ENCODE measurements at regions not wholly inside any gene's neighbourhood (a gene's known extent, or its start where the extent isn't known, plus 50 kb on each side); places are given as distances from the start of the nearest gene placed in this dataset.

DNA sequence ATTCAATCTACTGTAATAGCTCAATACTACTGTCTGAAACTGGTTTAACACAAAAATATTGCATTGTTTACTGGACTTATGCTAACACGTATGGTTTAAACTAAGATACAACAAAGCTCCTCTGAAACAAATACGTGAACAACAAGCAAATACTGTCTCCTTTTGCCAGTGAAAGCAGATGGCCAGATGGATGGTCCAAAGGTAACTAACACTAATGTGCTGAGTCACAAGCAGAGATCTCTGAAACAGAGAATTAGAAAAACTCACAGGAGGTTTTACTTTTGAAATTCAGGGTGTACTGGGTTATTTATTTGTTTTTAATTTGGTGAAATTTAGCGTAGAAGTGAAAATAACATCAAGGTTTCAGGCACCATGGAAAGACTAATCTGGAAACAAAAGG is 124.3 kb upstream of the SOX4 start:
- no peak for DNase-seq (ENCODE audit: low spot score)

GRCh38 chr6:21476112-21476511 is 117.4 kb upstream of the SOX4 start:
- no peak for DNase-seq (ENCODE audit: low spot score)

DNA sequence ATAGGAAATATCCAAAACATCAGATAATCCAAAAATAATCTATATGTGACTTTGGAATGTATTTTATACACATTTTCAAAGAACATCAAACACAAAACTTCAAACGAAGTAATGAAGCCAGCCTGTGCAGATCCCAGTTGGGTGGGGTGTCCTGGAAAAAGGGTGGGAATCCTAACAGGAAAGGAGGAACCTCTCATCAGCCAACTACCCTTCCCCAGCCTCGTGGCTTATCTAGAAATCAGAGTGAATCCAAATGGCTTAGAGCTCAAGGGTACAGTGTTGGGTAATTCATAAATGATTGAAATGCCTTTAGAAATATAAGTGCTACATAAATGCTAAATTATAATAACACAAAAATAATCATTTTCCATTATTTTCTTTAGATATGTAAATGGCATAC is 115.1 kb upstream of the SOX4 start:
- no peak for DNase-seq (ENCODE audit: low spot score)

DNA sequence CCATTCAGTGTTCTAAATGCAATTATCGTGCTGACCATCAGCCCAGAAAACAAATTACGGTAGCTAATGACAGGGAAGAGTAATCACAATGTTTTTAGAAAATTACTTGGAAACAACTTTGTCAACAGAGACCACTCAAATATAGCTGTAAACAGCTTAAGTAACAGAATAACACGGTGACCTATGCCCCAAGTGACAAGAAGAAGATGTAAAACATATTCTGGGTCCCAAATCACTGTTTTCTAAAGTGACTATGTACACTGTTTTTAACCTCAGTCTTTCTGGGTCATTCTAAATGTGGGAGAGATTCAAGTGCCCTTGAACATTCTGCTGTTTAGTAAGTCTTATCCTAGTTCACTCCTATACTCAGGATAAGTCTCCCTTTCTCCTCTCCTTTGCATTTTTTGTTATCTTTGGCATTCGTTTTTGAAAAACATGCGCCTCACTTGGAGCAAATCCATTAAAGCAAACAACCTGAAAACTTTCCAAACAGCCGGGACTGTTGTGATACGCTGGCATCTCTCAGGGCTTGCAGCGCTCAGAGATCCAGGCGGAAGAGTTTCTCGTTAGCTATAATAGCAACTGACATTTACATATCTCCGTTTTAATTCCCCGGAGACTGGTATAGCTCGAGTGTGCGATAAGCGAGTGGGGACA is 114.5 kb upstream of the SOX4 start:
- DNase-seq (ENCODE audit: low spot score) = no peak

DNA sequence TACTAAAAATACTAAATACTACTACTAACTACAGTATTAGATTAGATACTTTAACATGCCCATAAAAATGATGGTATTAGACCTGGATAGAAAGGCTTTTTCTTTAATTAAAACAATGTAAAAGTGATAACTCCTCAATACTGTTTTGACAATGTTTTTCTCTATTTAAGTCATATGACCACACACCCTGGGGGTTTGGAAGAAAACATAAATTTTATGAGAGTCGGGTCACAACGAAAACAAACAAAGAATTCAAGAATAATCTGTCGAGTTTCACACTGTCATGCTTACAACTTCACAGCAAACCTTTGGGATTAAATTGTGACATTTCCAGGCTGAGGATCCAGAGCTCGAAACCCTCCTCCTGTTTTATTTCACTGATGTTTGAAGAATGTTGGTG is 107.4 kb upstream of the SOX4 start:
- no peak for DNase-seq (ENCODE audit: low spot score)

DNA sequence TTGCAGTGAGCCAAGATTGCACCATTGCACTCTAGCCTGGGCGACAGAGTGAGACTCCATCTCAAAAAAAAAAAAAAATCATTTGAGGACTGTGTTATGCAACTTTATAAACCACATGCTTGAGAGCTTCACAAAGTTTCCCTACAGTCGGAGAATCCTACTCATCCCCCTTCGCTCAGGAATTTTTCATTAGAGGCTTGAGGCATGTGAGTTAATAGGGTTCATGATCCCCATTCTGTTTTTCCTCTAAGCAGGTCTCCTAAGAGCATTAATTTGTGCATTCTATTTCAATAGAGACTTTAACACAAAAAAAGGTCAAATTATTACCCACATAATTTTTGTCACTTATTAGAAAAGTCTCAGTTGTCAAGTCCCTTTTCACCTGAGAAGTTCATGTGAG is 103.7 kb upstream of the SOX4 start:
- no peak for DNase-seq (ENCODE audit: low spot score)

DNA sequence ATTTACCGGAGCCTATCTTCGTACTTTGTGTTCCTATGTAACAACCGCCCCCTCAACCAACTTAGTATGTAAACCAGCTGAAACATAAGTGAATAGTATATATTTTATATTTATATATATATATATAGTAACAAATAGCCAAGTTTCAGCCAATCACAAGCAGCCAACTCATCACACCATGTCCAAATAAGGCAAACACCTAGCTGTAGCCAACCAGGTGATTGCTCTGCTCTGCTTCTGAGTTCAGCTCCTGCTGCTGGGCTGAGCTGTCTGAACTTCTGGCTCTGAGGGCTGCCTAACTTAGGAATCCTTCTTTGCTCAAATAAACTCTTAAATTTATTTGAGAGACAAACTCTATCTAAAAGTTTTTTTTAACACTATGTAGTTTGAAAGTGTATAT is 101.6 kb upstream of the SOX4 start:
- no peak for DNase-seq (ENCODE audit: low spot score)

DNA sequence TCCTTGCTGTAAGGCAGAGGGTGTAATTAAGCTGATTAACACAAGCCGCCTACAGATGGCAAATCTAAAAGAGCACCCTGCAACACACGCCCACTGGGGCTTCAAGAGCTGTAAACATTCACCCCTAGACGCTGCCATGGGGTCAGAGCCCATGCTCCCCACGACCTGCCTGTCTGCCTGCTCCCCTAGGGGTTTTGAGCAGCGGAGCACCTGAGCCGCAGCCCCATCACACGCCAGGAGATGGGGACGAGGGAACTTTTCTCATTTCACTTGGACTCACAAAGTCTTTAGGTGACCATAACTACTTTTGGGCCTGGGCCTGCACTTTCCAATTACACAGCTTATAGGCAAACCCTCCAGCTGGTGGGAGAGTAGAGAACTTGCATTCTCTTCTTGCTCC is 99.0 kb upstream of the SOX4 start:
- DNase-seq (ENCODE audit: low spot score) = no peak

GRCh38 chr6:21496196-21496595 is 97.4 kb upstream of the SOX4 start:
- DNase-seq (ENCODE audit: low spot score) = no peak

- no peak for DNase-seq (ENCODE audit: low spot score)
These were observed 96.8 kb upstream of the SOX4 start for GRCh38 chr6:21496706-21497105.

DNA sequence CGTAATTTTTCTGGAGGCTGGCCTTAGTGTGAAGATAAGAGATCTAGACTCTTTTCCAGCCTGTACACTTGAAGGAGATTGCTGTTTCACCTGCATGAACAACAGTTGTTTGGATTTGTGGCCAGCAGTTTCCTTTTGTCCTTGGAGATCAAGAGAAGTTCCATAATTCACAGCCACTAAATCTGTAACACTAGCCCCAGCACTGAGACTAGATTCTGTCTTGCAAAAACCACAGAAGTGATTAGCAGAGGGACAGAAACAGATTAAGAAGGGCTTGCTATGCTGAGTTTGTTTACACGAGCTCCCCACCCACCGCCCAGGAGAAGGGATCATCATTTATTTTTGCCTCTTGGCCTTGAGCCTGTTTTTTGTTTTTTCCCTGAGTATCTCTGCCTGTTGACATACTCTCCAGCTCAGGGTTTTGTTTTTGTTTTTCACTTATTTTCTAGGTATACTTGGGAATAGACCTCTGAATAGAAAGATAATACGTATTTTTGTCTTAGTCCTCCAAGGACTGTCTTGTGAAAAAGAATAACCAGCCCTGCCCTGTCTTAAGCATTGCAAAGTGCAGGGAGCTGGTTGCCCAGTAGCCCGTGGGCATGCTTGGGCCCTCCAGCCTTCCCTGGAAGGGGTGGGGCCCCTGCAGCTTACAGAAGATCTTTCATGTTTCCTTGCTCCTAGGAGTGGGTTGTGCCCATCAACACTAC is 93.1 kb upstream of the SOX4 start:
- no peak for DNase-seq (ENCODE audit: low spot score)

DNA sequence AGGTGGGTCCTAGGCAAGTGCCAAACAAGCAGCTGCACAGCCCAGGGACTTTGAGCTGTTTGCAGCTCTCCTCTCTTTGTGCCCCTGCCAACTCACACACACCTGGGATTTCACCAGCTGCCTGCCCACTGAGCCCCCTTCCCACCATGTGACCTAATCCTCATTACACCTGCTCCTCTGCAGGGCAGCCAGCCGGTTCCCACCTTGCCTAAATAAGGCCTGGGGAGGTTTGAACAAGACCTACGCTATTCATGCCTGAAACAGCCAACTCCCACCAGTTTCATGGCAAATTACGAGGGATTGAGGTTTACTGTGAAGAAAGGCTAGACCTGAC is 92.6 kb upstream of the SOX4 start:
- no peak for DNase-seq (ENCODE audit: low spot score)

- DNase-seq (ENCODE audit: low spot score) = no peak
These were observed 91.7 kb upstream of the SOX4 start for GRCh38 chr6:21501815-21502214.

GRCh38 chr6:21502682-21503081 is 90.9 kb upstream of the SOX4 start:
- DNase-seq (ENCODE audit: low spot score) = no peak

GRCh38 chr6:21504790-21505189 is 88.8 kb upstream of the SOX4 start:
- DNase-seq (ENCODE audit: low spot score) = no peak

DNA sequence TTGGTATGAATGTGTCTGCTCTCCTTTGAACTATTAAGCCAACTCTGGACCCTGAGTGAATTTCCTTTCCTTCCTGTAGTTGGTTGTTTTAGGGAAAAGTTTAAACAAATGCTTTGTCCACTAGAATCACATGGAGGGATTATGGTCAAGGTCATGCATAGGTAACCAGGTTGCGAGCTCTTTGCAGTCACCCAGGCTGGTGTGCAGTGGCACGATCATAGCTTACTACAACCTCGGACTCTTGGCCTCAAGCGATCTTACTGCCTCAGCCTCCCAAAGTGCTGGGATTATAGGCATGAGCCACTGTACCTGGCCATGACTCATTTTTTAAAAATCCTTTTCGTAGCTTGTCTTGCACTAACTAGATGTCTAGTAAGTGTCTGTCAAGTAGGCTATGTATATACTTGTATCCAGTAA is 88.0 kb upstream of the SOX4 start:
- DNase-seq (ENCODE audit: low spot score) = no peak

DNA sequence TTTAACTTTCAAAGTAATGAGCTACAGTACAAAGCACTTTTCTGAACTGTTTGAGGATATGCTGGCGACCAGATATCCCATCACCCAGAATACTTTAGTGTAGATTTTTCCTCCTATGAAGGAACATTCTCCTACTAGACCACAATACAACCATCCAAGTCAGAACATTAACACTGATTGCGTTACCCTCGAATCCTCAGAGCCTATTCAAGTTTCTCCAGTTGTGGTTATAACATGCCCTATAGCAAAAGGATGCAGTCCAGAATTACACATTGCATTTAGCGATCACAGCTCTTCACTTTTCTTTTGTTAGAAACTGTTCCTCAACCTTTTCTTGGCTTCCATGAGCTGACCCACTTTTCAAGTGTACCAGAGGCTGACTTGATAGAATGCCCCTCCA is 87.4 kb upstream of the SOX4 start:
- no peak for DNase-seq (ENCODE audit: low spot score)

GRCh38 chr6:21507811-21508210 is 85.7 kb upstream of the SOX4 start:
- DNase-seq (ENCODE audit: low spot score) = no peak

GRCh38 chr6:21508753-21509152 is 84.8 kb upstream of the SOX4 start:
- no peak for DNase-seq (ENCODE audit: low spot score)

GRCh38 chr6:21511891-21512550 is 81.5 kb upstream of the SOX4 start:
- DNase-seq (ENCODE audit: low spot score) = no peak

DNA sequence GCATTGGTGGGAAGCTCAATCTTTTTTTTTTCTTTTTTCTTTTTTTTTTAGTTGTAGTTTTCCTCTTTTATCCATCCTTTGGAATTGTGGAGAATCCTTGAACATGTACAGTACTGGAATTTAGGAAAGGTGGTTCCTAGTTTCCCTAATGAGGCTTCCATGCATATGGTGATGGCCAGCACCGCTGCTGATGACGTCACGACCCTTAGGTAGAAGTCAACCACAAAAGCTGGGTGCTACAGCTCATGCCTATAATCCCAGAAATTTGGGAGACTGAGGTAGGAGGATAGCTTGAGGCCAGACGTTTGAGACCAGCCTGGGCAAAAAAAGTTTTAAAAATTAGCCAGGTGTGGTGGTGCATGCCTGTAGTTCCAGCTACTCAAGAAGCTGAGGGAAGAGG is 79.3 kb upstream of the SOX4 start:
- no peak for DNase-seq (ENCODE audit: low spot score)

GRCh38 chr6:21518317-21518716 is 75.2 kb upstream of the SOX4 start:
- no peak for DNase-seq (ENCODE audit: low spot score)

GRCh38 chr6:21519642-21520041 is 73.9 kb upstream of the SOX4 start:
- no peak for DNase-seq (ENCODE audit: low spot score)

GRCh38 chr6:21521276-21521675 is 72.3 kb upstream of the SOX4 start:
- no peak for DNase-seq (ENCODE audit: low spot score)
